PC-9 (cell line): ENCODE measurements at regions not wholly inside any gene's neighbourhood (a gene's known extent, or its start where the extent isn't known, plus 50 kb on each side); places are given as distances from the start of the nearest gene placed in this dataset.
"Not testable (repeated sequence)": the region's sequence is repeated elsewhere in the genome, so short reads cannot be mapped to it uniquely, and the experiment has no call there.

ENCODE experiments used
- BruUV-seq: library from RNA; stranded (reverse); fragments of 400-500 nt; replicated peaks from 2 replicates; lab custom pipeline; 2021; lab: Mats Ljungman, UMichigan
- CTCF ChIA-PET: fragments of 300-600 bp; sonication (Branson Sonifier 250); formaldehyde crosslinking; loops from one replicate; lab custom pipeline; 2022; ENCODE audit warnings: antibody characterized with exemption; lab: Charles Lee
- POLR2A ChIA-PET: fragments of 300-600 bp; sonication (Branson Sonifier 250); formaldehyde crosslinking; loops from one replicate; lab custom pipeline; 2022; ENCODE audit warnings: antibody characterized with exemption; ENCODE audit not compliant: unreplicated experiment; lab: Charles Lee
- DNase-seq, 2 experiments: peaks; one replicate each; pipeline versions ENCODE4 v3.0.0 to v3.0.0-alpha.2; 2015 to 2022; ENCODE audit warnings: mixed read lengths in 1 of 2
- H2AFZ ChIP-seq: fragments of 200-600 bp; sonication (generic); 2 replicates; pipeline ENCODE4 v1.8.1; 2017; ENCODE audit warnings: antibody characterized with exemption
- H3F3A ChIP-seq: fragments of 200-600 bp; sonication (generic); 2 replicates; pipeline ENCODE4 v1.8.1; 2017; ENCODE audit warnings: antibody characterized with exemption, mild to moderate bottlenecking, low read depth; ENCODE audit not compliant: insufficient read depth
- H3K27ac ChIP-seq: fragments of 200-600 bp; sonication (generic); 2 replicates; pipeline ENCODE4 v1.6.1; 2016; ENCODE audit warnings: mixed run types
- H3K27me3 ChIP-seq: fragments of 200-600 bp; sonication (generic); 2 replicates; pipeline ENCODE4 v1.6.1; 2016; ENCODE audit warnings: low read depth, mixed run types; ENCODE audit not compliant: insufficient read depth
- H3K36me3 ChIP-seq: fragments of 200-600 bp; sonication (generic); 2 replicates; pipeline ENCODE4 v1.6.1; 2016; ENCODE audit warnings: low read depth, mixed run types
- H3K4me1 ChIP-seq: fragments of 200-600 bp; sonication (generic); replicated peaks from 2 replicates; pipeline ENCODE4 v1.6.1; 2016; ENCODE audit warnings: mixed run types; ENCODE audit not compliant: insufficient read depth
- H3K4me2 ChIP-seq: fragments of 200-600 bp; sonication (generic); 2 replicates; pipeline ENCODE4 v1.6.1; 2017; ENCODE audit warnings: mixed run types
- H3K4me3 ChIP-seq: fragments of 200-600 bp; sonication (generic); 2 replicates; pipeline ENCODE4 v1.6.1; 2016; ENCODE audit warnings: mixed run types
- H3K79me2 ChIP-seq: fragments of 200-600 bp; sonication (generic); 2 replicates; pipeline ENCODE4 v1.6.1; 2017; ENCODE audit warnings: low read depth, mixed run types
- H3K9me2 ChIP-seq: fragments of 200-600 bp; sonication (generic); 2 replicates; pipeline ENCODE4 v1.8.1; 2017; ENCODE audit warnings: mild to moderate bottlenecking; ENCODE audit not compliant: insufficient read depth
- H3K9me3 ChIP-seq: fragments of 200-600 bp; sonication (generic); 2 replicates; pipeline ENCODE4 v1.8.1; 2016; ENCODE audit warnings: low read depth; ENCODE audit not compliant: insufficient read depth
- H4K20me1 ChIP-seq: fragments of 200-600 bp; sonication (generic); 2 replicates; pipeline ENCODE4 v1.8.1; 2017; ENCODE audit not compliant: insufficient read depth
- CTCF ChIP-seq: fragments of 200-600 bp; sonication (generic); conservative IDR thresholded peaks from 2 replicates; pipeline ENCODE4 v1.6.1; 2017; ENCODE audit warnings: mixed run types, antibody characterized with exemption, mild to moderate bottlenecking, moderate library complexity
- EZH2 ChIP-seq: fragments of 200-600 bp; sonication (generic); IDR thresholded peaks from 2 replicates; pipeline ENCODE4 v1.8.0; 2017; ENCODE audit warnings: antibody characterized with exemption, low read depth
- intact Hi-C: fragments of 100-400 bp; cut with micrococcal nuclease; formaldehyde crosslinking; loops from one replicate; pipeline ENCODE4 v1.10.0; 2022; ENCODE audit not compliant: unreplicated experiment

DNA sequence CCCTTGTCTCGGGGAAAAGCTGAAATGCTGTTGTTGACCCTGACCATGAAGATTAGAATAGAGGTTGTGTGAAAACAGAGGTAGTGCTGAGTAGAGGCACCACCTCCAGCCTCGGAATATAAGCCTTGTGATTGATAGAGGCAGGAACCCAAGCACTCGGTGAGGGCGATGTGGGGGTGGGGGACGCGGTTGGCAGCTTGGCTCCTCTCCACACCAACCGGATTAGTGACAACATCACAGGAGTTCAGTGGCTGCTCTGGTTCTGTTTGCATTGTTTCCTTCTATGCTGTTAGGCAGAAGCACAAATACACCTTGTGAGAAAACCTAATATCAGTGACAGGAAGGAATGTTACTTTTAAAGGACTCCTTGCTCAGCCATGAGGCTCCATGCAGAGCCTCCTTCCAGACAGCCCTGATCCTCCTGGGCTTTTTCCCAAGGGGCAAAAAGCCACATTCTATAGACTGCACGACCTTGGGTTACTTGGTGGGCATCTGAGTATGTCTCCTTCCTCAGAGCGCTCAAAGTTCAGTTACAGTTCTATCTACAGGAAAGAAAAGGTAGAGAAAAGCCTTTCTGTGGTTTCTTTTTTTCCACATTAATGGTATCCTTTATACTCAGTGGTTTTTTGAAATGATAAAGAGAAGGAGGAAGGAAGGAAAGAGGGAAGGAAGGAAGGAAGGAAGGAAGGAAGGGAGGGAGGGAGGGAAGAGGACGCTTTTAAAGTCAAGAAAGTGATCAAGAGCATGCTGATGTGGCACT, 150.4 kb upstream of the NOCT start:
- Histone ChIP-seq H3K27me3 (no peaks in the 10 kb centered on the region), H3K9me2 (no peaks in the 10 kb centered on the region), H3K79me2 (no peaks in the 10 kb centered on the region), H3K4me3 (no peak overlapping the region), H3K27ac (no peak overlapping the region), H4K20me1 (no peaks in the 10 kb centered on the region), H3F3A (no peaks in the 10 kb centered on the region), H3K9me3 (no peaks in the 10 kb centered on the region), H3K4me1 (no peaks in the 10 kb centered on the region), H3K4me2 (no peak overlapping the region), H2AFZ (no peak overlapping the region), H3K36me3 (no peaks in the 10 kb centered on the region)
- CTCF ChIA-PET = no interaction called here
- POLR2A ChIA-PET = no interaction called here
- intact Hi-C loops = no loop called here
- TF ChIP-seq EZH2 = no peak
- no peak for TF ChIP-seq CTCF
- no peak for DNase-seq
- BruUV-seq = no TSS peak

DNA sequence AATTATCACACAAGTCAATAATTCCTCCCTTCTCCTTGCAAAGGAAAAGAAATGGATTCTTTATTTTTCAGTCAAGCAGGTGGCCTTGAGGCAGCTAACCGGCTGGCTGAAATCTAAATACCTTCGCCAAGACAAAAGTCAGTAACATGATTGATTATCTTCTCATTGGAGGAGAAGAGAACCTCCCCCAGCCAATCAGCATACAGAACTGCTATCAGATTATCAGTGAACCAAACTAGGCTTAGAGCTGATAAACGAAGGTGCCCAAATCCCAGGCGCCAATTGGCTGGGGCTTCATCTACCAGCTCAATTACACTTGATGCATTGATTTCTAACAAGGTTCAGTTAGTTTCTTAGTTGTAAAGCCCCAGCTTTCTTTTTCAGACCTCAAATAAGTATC, 152.4 kb upstream of the NOCT start:
- CTCF ChIA-PET = no interaction called here
- no peaks in the 10 kb centered on the region for H3K9me3 ChIP-seq
- H3K4me1 ChIP-seq = 0 out of 2 replicates have a peak, but pooled peaks cover 8% of the 10 kb centered on the region
- no TSS peak for BruUV-seq
- no peak overlapping the region for H3K27ac ChIP-seq
- H3K79me2 ChIP-seq = no peaks in the 10 kb centered on the region
- H3K4me2 ChIP-seq = no peak overlapping the region
- POLR2A ChIA-PET = no interaction called here
- H3K36me3 ChIP-seq = no peaks in the 10 kb centered on the region
- DNase-seq = no peak
- no peak overlapping the region for H3K4me3 ChIP-seq
- no peaks in the 10 kb centered on the region for H3F3A ChIP-seq
- TF ChIP-seq EZH2 = no peak
- TF ChIP-seq CTCF = no peak
- no peaks in the 10 kb centered on the region for H3K27me3 ChIP-seq
- no peaks in the 10 kb centered on the region for H4K20me1 ChIP-seq
- no peak overlapping the region for H2AFZ ChIP-seq
- intact Hi-C loops = no loop called here
- no peaks in the 10 kb centered on the region for H3K9me2 ChIP-seq

GRCh38 chr4:138861135-138861534, 154.4 kb upstream of the NOCT start:
- DNase-seq = no peak
- no peaks in the 10 kb centered on the region for H3K27me3 ChIP-seq
- no TSS peak for BruUV-seq
- no peaks in the 10 kb centered on the region for H3K9me2 ChIP-seq
- no peak overlapping the region for H2AFZ ChIP-seq
- H4K20me1 ChIP-seq = no peaks in the 10 kb centered on the region
- ChIA-PET POLR2A (no interaction called here), CTCF (no interaction called here)
- no peak overlapping the region for H3K27ac ChIP-seq
- intact Hi-C loops = no loop called here
- H3K9me3 ChIP-seq = no peaks in the 10 kb centered on the region
- H3K4me2 ChIP-seq = no peak overlapping the region
- no peak for TF ChIP-seq CTCF
- no peak overlapping the region for H3K4me3 ChIP-seq
- 0 out of 2 replicates have a peak, but pooled peaks cover 8% of the 10 kb centered on the region for H3K4me1 ChIP-seq
- no peaks in the 10 kb centered on the region for H3F3A ChIP-seq
- no peaks in the 10 kb centered on the region for H3K79me2 ChIP-seq
- no peaks in the 10 kb centered on the region for H3K36me3 ChIP-seq

GRCh38 chr4:138860357-138860756, 155.2 kb upstream of the NOCT start:
- H3K79me2 ChIP-seq, H3K4me1 ChIP-seq, H3K27me3 ChIP-seq, H3K4me2 ChIP-seq, BruUV-seq, intact Hi-C loops, DNase-seq, POLR2A ChIA-PET, H3K27ac ChIP-seq, CTCF ChIA-PET, H4K20me1 ChIP-seq, H3K9me3 ChIP-seq, H3K9me2 ChIP-seq, H3F3A ChIP-seq, H3K4me3 ChIP-seq, H3K36me3 ChIP-seq, H2AFZ ChIP-seq: not testable (repeated sequence)
